ENCODE measurements at regions not wholly inside any gene's neighbourhood (a gene's known extent, or its start where the extent isn't known, plus 50 kb on each side); places are given as distances from the start of the nearest gene placed in this dataset.
"Not testable (repeated sequence)": the region's sequence is repeated elsewhere in the genome, so short reads cannot be mapped to it uniquely, and the experiment has no call there.

GRCh38 chr16:65828296-65828695, 538.2 kb upstream of the CDH5 start:
- no peak for DNase-seq

GRCh38 chr16:65827231-65827630, 539.3 kb upstream of the CDH5 start:
- no peak for DNase-seq

- DNase-seq: no peak
Measured at GRCh38 chr16:65825191-65825856, 541.2 kb upstream of the CDH5 start.

- DNase-seq: no peak
Measured at GRCh38 chr16:65822148-65822547, 544.3 kb upstream of the CDH5 start.

- no peak for DNase-seq
Measured at GRCh38 chr16:65819136-65819898, 547.2 kb upstream of the CDH5 start.

DNA sequence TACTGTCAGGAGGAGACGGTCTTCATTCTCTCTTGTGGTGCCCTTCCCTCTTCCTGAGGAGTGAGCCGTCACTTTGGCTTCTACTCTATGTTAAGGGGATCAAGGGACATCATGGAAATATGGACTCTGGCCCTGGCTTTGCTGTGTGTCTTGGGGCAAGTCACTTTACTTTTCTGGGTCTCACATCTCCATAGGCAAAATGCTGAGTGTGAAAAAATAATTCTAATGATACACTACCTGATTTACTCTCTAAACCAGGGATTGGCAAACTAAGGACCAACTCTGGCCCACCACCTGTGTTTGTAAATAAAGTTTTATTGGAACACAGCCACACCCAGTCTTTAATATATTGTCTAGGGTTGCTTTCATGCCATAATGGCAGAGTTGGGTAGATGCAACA, 548.7 kb upstream of the CDH5 start:
- no peak for DNase-seq

DNA sequence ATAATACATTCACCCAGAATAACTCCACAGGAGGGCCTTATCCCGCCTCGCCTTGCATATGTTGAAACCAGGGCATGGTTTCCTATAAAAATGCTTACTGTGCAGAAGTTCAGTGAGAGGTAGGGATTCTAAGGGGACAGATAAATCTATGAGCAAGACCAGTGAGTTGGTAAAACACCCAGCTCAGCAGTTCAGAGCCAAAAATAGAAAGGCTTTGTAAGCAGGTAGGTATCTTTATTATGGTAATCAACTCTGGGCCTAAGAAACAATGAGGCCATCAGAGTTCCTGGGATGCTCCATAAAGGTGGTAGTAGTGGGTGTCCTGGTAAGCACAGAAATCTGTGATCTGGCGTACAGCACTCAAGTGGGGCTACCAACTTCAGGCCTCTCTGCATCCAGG, 549.4 kb upstream of the CDH5 start:
- DNase-seq: no peak

- DNase-seq: no peak
Measured at GRCh38 chr16:65816556-65816955, 549.9 kb upstream of the CDH5 start.

- no peak for DNase-seq
Measured at GRCh38 chr16:65815707-65816106, 550.8 kb upstream of the CDH5 start.

- not testable (repeated sequence) for DNase-seq
Measured at GRCh38 chr16:65813879-65814278, 552.6 kb upstream of the CDH5 start.

GRCh38 chr16:65809627-65810026, 556.9 kb upstream of the CDH5 start:
- DNase-seq: no peak

- DNase-seq: no peak
Measured at GRCh38 chr16:65808790-65809189, 557.7 kb upstream of the CDH5 start.

DNA sequence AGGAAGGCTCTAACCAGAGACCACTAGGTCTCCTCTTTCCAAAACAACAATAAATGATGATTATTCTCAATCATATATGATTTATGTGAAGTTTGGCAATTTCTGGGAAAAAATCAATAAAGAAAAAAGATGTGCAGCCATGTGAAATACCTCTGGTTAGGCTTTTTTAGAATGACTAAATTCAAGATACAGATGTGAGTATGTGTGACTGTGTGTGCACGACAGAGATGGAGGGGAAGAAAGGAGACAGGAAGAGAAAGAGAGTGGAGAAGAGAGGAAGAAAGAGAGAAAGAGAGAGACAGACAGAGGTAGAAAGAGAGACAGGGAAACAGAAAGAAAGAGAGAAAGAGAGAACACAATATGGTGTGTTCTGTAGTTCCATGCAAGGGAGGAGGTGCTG, 558.6 kb upstream of the CDH5 start:
- no peak for DNase-seq

DNA sequence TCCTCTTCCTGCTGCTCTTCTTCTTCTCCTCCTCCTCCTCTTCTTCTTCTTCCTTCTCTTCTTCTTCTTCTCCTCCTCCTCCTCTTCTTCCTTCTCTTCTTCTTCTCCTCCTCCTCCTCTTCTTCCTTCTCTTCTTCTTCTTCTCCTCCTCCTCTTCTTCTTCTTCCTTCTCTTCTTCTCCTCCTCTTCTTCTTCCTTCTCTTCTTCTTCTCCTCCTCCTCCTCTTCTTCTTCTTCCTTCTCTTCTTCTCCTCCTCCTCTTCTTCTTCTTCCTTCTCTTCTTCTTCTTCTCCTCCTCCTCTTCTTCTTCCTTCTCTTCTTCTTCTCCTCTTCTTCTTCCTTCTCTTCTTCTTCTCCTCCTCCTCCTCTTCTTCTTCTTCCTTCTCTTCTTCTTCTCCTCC, 560.8 kb upstream of the CDH5 start:
- DNase-seq: not testable (repeated sequence)

DNA sequence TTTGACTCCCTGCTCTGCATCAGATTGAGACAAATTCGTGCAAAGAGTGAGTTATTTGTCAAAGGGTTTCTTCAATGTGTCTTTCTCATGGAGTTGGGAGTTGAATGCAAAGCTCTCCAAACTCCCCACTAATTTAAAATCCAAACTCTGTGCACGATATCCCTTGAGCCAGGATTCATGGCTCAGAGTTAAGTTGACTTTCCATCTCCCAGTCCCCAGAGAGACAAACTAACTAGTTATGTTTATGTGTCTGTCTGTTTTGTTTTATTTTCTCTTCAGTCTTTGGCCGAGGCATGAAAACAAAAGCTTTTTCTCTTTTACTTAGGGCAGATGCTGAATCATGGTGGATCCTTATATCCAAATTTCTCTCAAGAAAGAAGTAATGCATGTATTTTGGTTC, 570.0 kb upstream of the CDH5 start:
- DNase-seq: no peak

GRCh38 chr16:65794973-65795372, 571.5 kb upstream of the CDH5 start:
- DNase-seq: no peak

DNA sequence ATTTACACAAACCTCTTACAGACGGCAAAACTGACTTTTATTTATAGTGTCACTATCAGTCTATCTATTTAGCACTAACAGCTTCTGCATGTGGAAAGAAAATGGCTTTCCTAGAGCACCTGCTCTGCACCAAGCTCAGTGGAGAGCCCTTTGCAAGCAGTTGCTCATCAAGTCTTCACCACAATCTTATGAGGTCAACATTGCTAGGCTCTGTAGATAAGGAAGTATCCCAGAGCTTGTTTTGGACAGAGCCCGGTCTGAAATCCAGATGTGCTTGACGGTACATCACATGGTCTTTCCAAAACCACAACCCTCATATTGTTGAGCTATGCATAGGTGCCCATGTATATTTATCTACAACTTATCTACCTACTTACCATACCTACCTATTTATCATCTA, 572.7 kb upstream of the CDH5 start:
- no peak for DNase-seq

- no peak for DNase-seq
Measured at GRCh38 chr16:65790768-65791167, 575.7 kb upstream of the CDH5 start.

DNA sequence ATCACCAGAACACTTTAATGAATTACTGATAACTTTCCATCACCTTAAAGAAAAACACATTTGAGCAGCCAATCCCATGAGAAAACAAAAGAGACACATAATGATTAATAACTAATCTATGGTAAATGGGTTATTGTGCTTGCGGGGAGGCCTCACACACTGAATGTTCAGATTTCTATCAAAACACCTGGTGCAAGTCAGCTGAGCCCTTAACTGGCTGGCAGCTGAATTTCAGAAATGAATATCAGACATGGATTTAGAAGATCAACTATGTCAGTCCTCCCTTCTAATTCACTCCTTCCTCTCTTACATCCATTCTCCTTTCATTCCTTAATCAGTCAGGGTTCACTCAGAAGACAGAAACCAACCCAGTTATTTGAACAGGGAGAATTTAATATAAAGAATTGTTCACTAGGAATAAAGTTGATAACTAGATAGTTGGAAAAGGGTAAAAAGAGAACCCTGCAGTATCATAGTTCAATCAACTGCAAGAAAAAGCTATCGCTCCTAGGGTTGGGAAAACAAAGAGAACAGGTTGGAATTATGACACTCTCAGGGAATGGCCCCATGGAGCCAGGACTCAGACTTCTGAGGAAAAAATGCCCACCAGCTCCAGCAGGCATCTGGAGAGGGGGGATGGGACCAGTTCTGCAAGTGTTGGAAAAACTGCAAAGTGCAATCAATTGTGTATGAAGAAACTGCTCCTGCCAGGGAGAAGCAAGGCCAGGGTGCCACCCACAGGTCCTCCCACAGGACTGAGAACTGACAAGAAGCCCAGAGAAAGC, 577.1 kb upstream of the CDH5 start:
- DNase-seq: no peak

DNA sequence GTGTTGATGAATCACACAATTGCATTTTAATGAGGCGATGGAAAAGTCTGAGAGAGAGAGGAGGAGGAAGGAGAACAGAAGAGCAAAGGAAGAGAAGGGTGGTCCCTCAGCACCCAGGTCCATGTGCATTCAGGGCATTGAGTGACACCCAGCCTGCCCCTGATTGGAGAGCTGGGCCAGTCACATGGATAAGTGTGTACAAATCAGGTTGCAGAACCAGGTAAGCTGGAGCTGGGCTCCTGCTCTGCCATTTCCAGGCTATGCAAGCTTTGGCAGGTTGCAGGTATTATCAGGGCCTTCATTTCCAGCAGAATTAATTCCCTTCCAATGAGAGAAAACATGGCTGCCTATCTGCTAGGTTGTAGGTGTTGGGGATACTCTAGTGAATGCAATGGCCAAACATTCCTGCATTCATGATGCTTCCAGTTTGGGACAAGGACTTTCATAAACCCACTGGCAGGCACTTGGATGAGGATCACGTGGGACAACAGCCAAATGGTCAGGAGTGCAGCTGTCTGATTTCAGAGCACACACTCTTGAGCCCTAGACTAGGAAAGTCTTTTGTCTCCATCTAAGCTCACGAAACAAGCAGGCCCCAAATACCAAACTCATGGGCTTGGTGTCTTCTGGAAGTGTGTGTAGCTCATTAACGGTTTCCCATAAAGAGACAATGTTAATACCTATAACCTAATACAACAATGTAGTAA, 577.9 kb upstream of the CDH5 start:
- no peak for DNase-seq

GRCh38 chr16:65787921-65788320, 578.6 kb upstream of the CDH5 start:
- DNase-seq: no peak

DNA sequence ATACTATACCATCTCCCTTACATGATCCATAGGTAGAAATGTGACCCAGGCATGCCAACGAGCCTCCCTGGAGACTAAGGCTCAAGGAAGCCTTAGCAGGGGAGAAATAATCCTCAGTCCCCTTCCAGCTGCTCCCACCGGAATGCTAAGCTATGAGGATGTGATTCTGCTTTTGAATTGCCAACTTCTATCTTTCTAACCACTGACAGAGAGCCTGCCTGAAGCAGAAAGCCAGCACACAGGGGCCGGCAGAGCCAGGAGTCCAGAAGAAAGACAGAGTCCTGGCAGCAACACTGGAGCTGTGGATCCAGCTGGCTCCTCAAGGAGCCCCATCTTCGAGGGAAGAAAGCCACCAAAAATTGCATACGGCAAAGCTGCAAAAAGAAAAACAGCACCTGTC, 579.6 kb upstream of the CDH5 start:
- no peak for DNase-seq
